ENCODE measurements at regions not wholly inside any gene's neighbourhood (a gene's known extent, or its start where the extent isn't known, plus 50 kb on each side); places are given as distances from the start of the nearest gene placed in this dataset.

GRCh38 chr4:38311495-38312126, 351.4 kb downstream of the PTTG2 start:
- DNase-seq, result no peak
- H3K36me3 Mint-ChIP-seq (ENCODE audit: insufficient read depth in 2 of 2), result peaks cover 2 to 5% of the 10 kb centered on the region in 2 donors
- peaks cover 66% of the 10 kb centered on the region for H3K4me1 Mint-ChIP-seq (ENCODE audit: low read depth)
- no peak for ATAC-seq (replicated peaks in 1 of 2)
- peak overlapping the region in 1 of 2 donors; percentile 82 for H3K4me3 Mint-ChIP-seq
- no peak overlapping the region for H3K27ac Mint-ChIP-seq
- H3K9me3 Mint-ChIP-seq, result peaks cover 2 to 3% of the 10 kb centered on the region in 2 donors
- H3K27me3 Mint-ChIP-seq (ENCODE audit: low read depth), result peaks cover 29% of the 10 kb centered on the region

- Mint-ChIP-seq H3K27me3 (ENCODE audit: low read depth) (peaks cover 30% of the 10 kb centered on the region), H3K4me1 (ENCODE audit: low read depth) (peaks cover 59% of the 10 kb centered on the region), H3K4me3 (no peak overlapping the region), H3K27ac (no peak overlapping the region), H3K9me3 (peaks cover 2 to 3% of the 10 kb centered on the region in 2 donors), H3K36me3 (ENCODE audit: insufficient read depth in 2 of 2) (peaks cover 2 to 5% of the 10 kb centered on the region in 2 donors)
- ATAC-seq (replicated peaks in 1 of 2) (no peak), DNase-seq (no peak)
Observed at GRCh38 chr4:38313175-38313574, 350.8 kb upstream of the KLF3 start.

GRCh38 chr4:38313999-38314561, 349.9 kb upstream of the KLF3 start:
- Mint-ChIP-seq H3K9me3 (peaks cover 2 to 3% of the 10 kb centered on the region in 2 donors), H3K4me3 (no peak overlapping the region), H3K4me1 (ENCODE audit: low read depth) (peaks cover 59% of the 10 kb centered on the region), H3K27ac (no peak overlapping the region), H3K36me3 (ENCODE audit: insufficient read depth in 2 of 2) (peaks cover 2 to 5% of the 10 kb centered on the region in 2 donors), H3K27me3 (ENCODE audit: low read depth) (peaks cover 30% of the 10 kb centered on the region)
- ATAC-seq (replicated peaks in 1 of 2), result no peak
- no peak for DNase-seq

GRCh38 chr4:38314663-38315062, 349.3 kb upstream of the KLF3 start:
- ATAC-seq (replicated peaks in 1 of 2) (no peak), DNase-seq (no peak)
- Mint-ChIP-seq H3K27me3 (ENCODE audit: low read depth) (peaks cover 30% of the 10 kb centered on the region), H3K36me3 (ENCODE audit: insufficient read depth in 2 of 2) (peaks cover 2 to 5% of the 10 kb centered on the region in 2 donors), H3K9me3 (peaks cover 2 to 3% of the 10 kb centered on the region in 2 donors), H3K4me3 (no peak overlapping the region), H3K4me1 (ENCODE audit: low read depth) (peaks cover 59% of the 10 kb centered on the region), H3K27ac (no peak overlapping the region)

GRCh38 chr4:38315286-38315685, 348.7 kb upstream of the KLF3 start:
- no peak overlapping the region for H3K4me3 Mint-ChIP-seq
- ATAC-seq (replicated peaks in 1 of 2) (no peak), DNase-seq (no peak)
- H3K9me3 Mint-ChIP-seq, result peaks cover 2 to 3% of the 10 kb centered on the region in 2 donors
- H3K27me3 Mint-ChIP-seq (ENCODE audit: low read depth), result peaks cover 30% of the 10 kb centered on the region
- peaks cover 59% of the 10 kb centered on the region for H3K4me1 Mint-ChIP-seq (ENCODE audit: low read depth)
- H3K36me3 Mint-ChIP-seq (ENCODE audit: insufficient read depth in 2 of 2), result peaks cover 2 to 5% of the 10 kb centered on the region in 2 donors
- H3K27ac Mint-ChIP-seq, result no peak overlapping the region

- Mint-ChIP-seq H3K9me3 (peaks cover 2 to 3% of the 10 kb centered on the region in 2 donors), H3K36me3 (ENCODE audit: insufficient read depth in 2 of 2) (peaks cover 2 to 5% of the 10 kb centered on the region in 2 donors), H3K4me3 (no peak overlapping the region), H3K27me3 (ENCODE audit: low read depth) (peaks cover 30% of the 10 kb centered on the region), H3K27ac (no peak overlapping the region), H3K4me1 (ENCODE audit: low read depth) (peaks cover 59% of the 10 kb centered on the region)
- DNase-seq, result no peak
- ATAC-seq (replicated peaks in 1 of 2), result no peak
Observed at GRCh38 chr4:38316045-38316444, 348.0 kb upstream of the KLF3 start.

GRCh38 chr4:38317041-38317674, 346.8 kb upstream of the KLF3 start:
- Mint-ChIP-seq H3K36me3 (ENCODE audit: insufficient read depth in 2 of 2) (peaks cover 1 to 3% of the 10 kb centered on the region in 2 donors), H3K4me3 (no peak overlapping the region), H3K9me3 (peaks cover under 1% of the 10 kb centered on the region in 2 donors), H3K4me1 (ENCODE audit: low read depth) (peaks cover 63% of the 10 kb centered on the region), H3K27ac (no peak overlapping the region), H3K27me3 (ENCODE audit: low read depth) (peaks cover 31% of the 10 kb centered on the region)
- no peak for DNase-seq
- no peak for ATAC-seq (replicated peaks in 1 of 2)

GRCh38 chr4:38318737-38319455, 345.1 kb upstream of the KLF3 start:
- Mint-ChIP-seq H3K4me1 (ENCODE audit: low read depth) (peaks cover 76% of the 10 kb centered on the region), H3K36me3 (ENCODE audit: insufficient read depth in 2 of 2) (no peaks in the 10 kb centered on the region), H3K27me3 (ENCODE audit: low read depth) (peaks cover 21% of the 10 kb centered on the region), H3K27ac (peak overlapping the region; percentile 85), H3K4me3 (peak overlapping the region; percentile 82 to 93), H3K9me3 (no peaks in the 10 kb centered on the region)
- ATAC-seq (replicated peaks in 1 of 2) (peak; percentile 78 to 84), DNase-seq (peak; percentile 76 to 78)

- H3K4me1 Mint-ChIP-seq (ENCODE audit: low read depth), result peaks cover 72% of the 10 kb centered on the region
- DNase-seq (peak; percentile 90 to 96), ATAC-seq (replicated peaks in 1 of 2) (peak; percentile 66 to 69)
- H3K9me3 Mint-ChIP-seq, result peaks cover 0 to 3% of the 10 kb centered on the region in 2 donors
- peaks cover 0 to 2% of the 10 kb centered on the region in 2 donors for H3K36me3 Mint-ChIP-seq (ENCODE audit: insufficient read depth in 2 of 2)
- H3K27ac Mint-ChIP-seq, result peak overlapping the region; percentile 85
- H3K4me3 Mint-ChIP-seq, result peak overlapping the region; percentile 82 to 93
- H3K27me3 Mint-ChIP-seq (ENCODE audit: low read depth), result peaks cover 17% of the 10 kb centered on the region
Observed at GRCh38 chr4:38319456-38320342, 344.3 kb upstream of the KLF3 start.

- ATAC-seq (replicated peaks in 1 of 2), result no peak
- Mint-ChIP-seq H3K27me3 (ENCODE audit: low read depth) (peaks cover 12% of the 10 kb centered on the region), H3K4me1 (ENCODE audit: low read depth) (peaks cover 68% of the 10 kb centered on the region), H3K27ac (peak overlapping the region; percentile 55), H3K9me3 (peaks cover 0 to 3% of the 10 kb centered on the region in 2 donors), H3K4me3 (peak overlapping the region; percentile 82 to 93), H3K36me3 (ENCODE audit: insufficient read depth in 2 of 2) (peaks cover 0 to 2% of the 10 kb centered on the region in 2 donors)
- no peak for DNase-seq
Observed at GRCh38 chr4:38320343-38320695, 343.7 kb upstream of the KLF3 start.

GRCh38 chr4:38320833-38321232, 343.2 kb upstream of the KLF3 start:
- ATAC-seq (replicated peaks in 1 of 2) (no peak), DNase-seq (no peak)
- H3K36me3 Mint-ChIP-seq (ENCODE audit: insufficient read depth in 2 of 2), result peaks cover 0 to 2% of the 10 kb centered on the region in 2 donors
- peaks cover 70% of the 10 kb centered on the region for H3K4me1 Mint-ChIP-seq (ENCODE audit: low read depth)
- H3K9me3 Mint-ChIP-seq, result peaks cover 0 to 3% of the 10 kb centered on the region in 2 donors
- H3K4me3 Mint-ChIP-seq, result peak overlapping the region in 1 of 2 donors; percentile 93
- peaks cover 12% of the 10 kb centered on the region for H3K27me3 Mint-ChIP-seq (ENCODE audit: low read depth)
- no peak overlapping the region for H3K27ac Mint-ChIP-seq

- H3K36me3 Mint-ChIP-seq (ENCODE audit: insufficient read depth in 2 of 2), result peaks cover 4% of the 10 kb centered on the region in 2 donors
- peaks cover 0 to 3% of the 10 kb centered on the region in 2 donors for H3K9me3 Mint-ChIP-seq
- peaks cover 8% of the 10 kb centered on the region for H3K27me3 Mint-ChIP-seq (ENCODE audit: low read depth)
- H3K4me3 Mint-ChIP-seq, result no peak overlapping the region
- no peak overlapping the region for H3K27ac Mint-ChIP-seq
- peaks cover 74% of the 10 kb centered on the region for H3K4me1 Mint-ChIP-seq (ENCODE audit: low read depth)
- peak; percentile 7 to 10 for ATAC-seq (replicated peaks in 1 of 2)
- DNase-seq, result no peak
Observed at GRCh38 chr4:38322714-38323113, 341.3 kb upstream of the KLF3 start.
